Muscle layer of duodenum (tissue), 2 donors: ENCODE measurements at regions not wholly inside any gene's neighbourhood (a gene's known extent, or its start where the extent isn't known, plus 50 kb on each side); places are given as distances from the start of the nearest gene placed in this dataset.

ENCODE experiments used
- H3K27ac ChIP-seq: one replicate; pipeline ENCODE4 v1.7.0; 2013; ENCODE audit warnings: mild to moderate bottlenecking, low read length
- H3K27me3 ChIP-seq: one replicate; pipeline ENCODE4 v1.7.0; 2013; ENCODE audit warnings: low read depth, mild to moderate bottlenecking, control low read depth, low read length
- H3K36me3 ChIP-seq, 2 donors: one replicate each; pipeline ENCODE4 v1.7.0; 2013; ENCODE audit warnings: low read length in 2 of 2, control low read depth in 1 of 2, mild to moderate bottlenecking in 1 of 2; ENCODE audit not compliant: insufficient read depth in 2 of 2, control insufficient read depth in 1 of 2
- H3K4me1 ChIP-seq, 2 donors: one replicate each; pipeline ENCODE4 v1.7.0; 2013; ENCODE audit warnings: low read length in 2 of 2, mild to moderate bottlenecking in 2 of 2, control low read depth in 1 of 2, moderate library complexity in 1 of 2; ENCODE audit not compliant: insufficient read depth in 2 of 2, control insufficient read depth in 1 of 2
- H3K4me3 ChIP-seq, 2 donors: one replicate each; pipeline ENCODE4 v1.7.0; 2013; ENCODE audit warnings: low read length in 2 of 2, low read depth in 1 of 2, mild to moderate bottlenecking in 1 of 2
- H3K9me3 ChIP-seq, 2 donors: one replicate each; pipeline ENCODE4 v1.7.0; 2013; ENCODE audit warnings: low read length in 2 of 2, control low read depth in 1 of 2, mild to moderate bottlenecking in 1 of 2; ENCODE audit not compliant: control insufficient read depth in 1 of 2
- donor health status: healthy.

GRCh38 chr17:69764146-69764545 lies 310.9 kb upstream of the KCNJ16 start:
- Histone ChIP-seq H3K9me3 (no peaks in the 10 kb centered on the region), H3K27ac (no peak overlapping the region)

DNA sequence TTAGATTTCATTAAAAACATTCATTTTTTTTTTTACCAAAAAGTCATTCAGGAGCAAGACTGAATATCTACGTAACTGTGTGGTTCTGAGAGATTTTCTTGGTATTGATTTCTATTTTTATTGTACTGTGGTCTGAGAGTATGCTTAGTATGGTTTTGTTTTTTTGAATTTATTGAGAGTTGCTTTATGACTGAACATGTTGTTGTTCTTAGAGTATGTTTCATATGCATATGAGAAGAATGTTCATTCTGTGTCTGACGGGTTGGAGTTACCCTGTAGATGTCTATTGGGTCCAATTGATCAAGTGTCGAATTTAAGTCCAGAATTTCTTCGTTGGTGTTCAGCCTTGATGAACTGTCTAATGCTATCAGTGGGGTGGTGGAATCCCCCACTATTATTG lies 306.0 kb upstream of the KCNJ16 start:
- no peaks in the 10 kb centered on the region for H3K4me1 ChIP-seq
- H3K27ac ChIP-seq = no peak overlapping the region
- H3K4me3 ChIP-seq = no peak overlapping the region
- no peaks in the 10 kb centered on the region for H3K36me3 ChIP-seq
- H3K9me3 ChIP-seq = no peaks in the 10 kb centered on the region
- no peaks in the 10 kb centered on the region for H3K27me3 ChIP-seq

More at GRCh38 chr17:69764146-69764545, 310.9 kb upstream of the KCNJ16 start:
- Histone ChIP-seq H3K4me1 (no peaks in the 10 kb centered on the region), H3K4me3 (no peak overlapping the region), H3K36me3 (no peaks in the 10 kb centered on the region), H3K27me3 (no peaks in the 10 kb centered on the region)

DNA sequence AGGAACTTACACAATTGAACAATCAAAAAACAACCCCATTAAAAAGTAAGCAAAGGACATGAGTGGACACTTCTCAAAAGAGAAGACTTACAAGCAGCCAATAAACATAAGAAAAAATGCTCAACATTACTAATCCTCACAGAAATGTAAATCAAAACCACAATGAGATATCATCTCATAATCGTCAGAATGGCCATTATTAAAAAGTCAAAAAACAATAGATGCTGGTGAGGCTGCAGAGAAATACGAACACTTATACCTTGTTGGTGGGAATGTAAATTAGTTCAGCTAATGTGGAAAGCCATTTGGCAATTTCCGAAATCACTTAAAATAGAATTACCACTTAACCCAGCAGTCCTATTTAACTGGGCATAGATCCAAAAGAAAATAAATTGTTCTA lies 301.9 kb upstream of the KCNJ16 start:
- H3K4me3 ChIP-seq = no peak overlapping the region
- H3K4me1 ChIP-seq = no peaks in the 10 kb centered on the region
- H3K27me3 ChIP-seq = no peaks in the 10 kb centered on the region
- no peaks in the 10 kb centered on the region for H3K9me3 ChIP-seq
- no peaks in the 10 kb centered on the region for H3K36me3 ChIP-seq
- H3K27ac ChIP-seq = no peak overlapping the region

GRCh38 chr17:69779378-69780214 lies 295.4 kb upstream of the KCNJ16 start:
- Histone ChIP-seq H3K4me1 (no peaks in the 10 kb centered on the region), H3K9me3 (no peaks in the 10 kb centered on the region), H3K4me3 (no peak overlapping the region), H3K27ac (no peak overlapping the region), H3K36me3 (no peaks in the 10 kb centered on the region), H3K27me3 (no peaks in the 10 kb centered on the region)

DNA sequence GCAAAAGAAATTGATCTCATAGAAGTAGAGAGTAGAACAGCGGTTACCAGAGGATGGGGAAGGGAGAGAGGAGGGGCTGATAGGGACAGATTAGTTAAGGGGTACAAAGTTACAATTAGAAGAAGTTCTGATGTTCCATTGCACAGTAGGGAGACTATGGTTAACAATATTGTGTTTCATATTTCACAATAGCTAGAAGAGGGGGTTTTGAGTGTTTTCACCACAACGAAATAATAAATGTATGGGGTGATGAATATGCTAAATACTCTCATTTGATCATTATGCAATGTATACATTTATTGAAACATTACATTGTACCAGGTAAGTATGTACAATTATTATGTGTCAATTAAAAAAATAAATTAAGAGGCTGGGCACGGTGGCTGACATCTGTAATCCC lies 291.2 kb upstream of the KCNJ16 start:
- Histone ChIP-seq H3K36me3 (no peaks in the 10 kb centered on the region), H3K9me3 (no peaks in the 10 kb centered on the region), H3K27me3 (no peaks in the 10 kb centered on the region), H3K4me3 (no peak overlapping the region), H3K4me1 (no peaks in the 10 kb centered on the region), H3K27ac (no peak overlapping the region)

- no peaks in the 10 kb centered on the region for H3K27me3 ChIP-seq
- H3K9me3 ChIP-seq = no peaks in the 10 kb centered on the region
- no peaks in the 10 kb centered on the region for H3K4me1 ChIP-seq
- no peak overlapping the region for H3K27ac ChIP-seq
- H3K4me3 ChIP-seq = no peak overlapping the region
- H3K36me3 ChIP-seq = no peaks in the 10 kb centered on the region
These were observed 286.1 kb upstream of the KCNJ16 start for GRCh38 chr17:69788957-69789356.

GRCh38 chr17:69796078-69796477 lies 278.9 kb upstream of the KCNJ16 start:
- Histone ChIP-seq H3K27ac (no peak overlapping the region), H3K4me3 (no peak overlapping the region), H3K27me3 (no peaks in the 10 kb centered on the region), H3K4me1 (no peaks in the 10 kb centered on the region), H3K36me3 (no peaks in the 10 kb centered on the region), H3K9me3 (peaks cover 0 to 1% of the 10 kb centered on the region in 2 donors)

DNA sequence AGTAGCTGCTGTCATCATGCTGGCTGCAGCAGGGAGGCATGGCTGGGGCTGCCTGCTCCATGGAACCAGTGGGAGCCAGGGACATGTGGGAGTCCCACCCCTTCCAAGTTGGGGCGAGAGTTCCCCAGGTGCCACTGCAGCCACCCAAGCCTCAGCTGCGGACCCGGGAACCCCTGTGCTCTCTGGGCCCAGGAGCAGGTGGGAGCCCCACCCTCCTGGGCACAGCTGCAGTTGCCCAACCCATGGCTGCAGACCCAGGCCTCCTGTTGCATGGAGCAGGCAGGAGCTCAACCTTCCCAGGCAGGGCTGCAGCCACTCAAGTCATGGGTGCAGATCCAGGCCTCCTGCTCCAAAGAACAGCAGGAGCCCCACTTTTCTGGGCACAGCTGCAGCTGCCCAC lies 274.2 kb upstream of the KCNJ16 start:
- H3K9me3 ChIP-seq = peaks cover 0 to 7% of the 10 kb centered on the region in 2 donors
- no peak overlapping the region for H3K4me3 ChIP-seq
- H3K27me3 ChIP-seq = no peaks in the 10 kb centered on the region
- H3K27ac ChIP-seq = no peak overlapping the region
- no peaks in the 10 kb centered on the region for H3K36me3 ChIP-seq
- H3K4me1 ChIP-seq = no peaks in the 10 kb centered on the region

DNA sequence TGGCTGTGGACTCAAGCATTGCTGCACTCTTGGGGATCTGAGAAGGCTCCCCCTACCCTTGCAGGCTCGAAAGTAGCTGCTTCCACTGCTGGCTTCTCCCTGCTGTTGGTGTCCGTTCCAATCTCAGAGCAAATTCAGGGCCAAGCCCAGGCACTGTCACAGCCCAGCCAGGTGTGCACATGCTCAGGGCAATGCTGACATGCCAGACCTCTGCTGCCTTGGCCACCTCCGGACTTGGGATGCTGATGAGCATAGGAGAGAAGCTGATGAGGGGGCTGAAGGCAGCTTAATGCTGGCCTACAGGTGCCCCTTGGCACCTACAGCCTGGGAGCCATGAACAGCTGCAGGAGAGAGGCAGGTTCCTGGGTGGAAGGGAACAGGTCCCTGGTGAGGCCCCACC lies 273.7 kb upstream of the KCNJ16 start:
- H3K36me3 ChIP-seq = no peaks in the 10 kb centered on the region
- H3K9me3 ChIP-seq = peaks cover 0 to 7% of the 10 kb centered on the region in 2 donors
- H3K27me3 ChIP-seq = no peaks in the 10 kb centered on the region
- no peaks in the 10 kb centered on the region for H3K4me1 ChIP-seq
- H3K4me3 ChIP-seq = no peak overlapping the region
- no peak overlapping the region for H3K27ac ChIP-seq

DNA sequence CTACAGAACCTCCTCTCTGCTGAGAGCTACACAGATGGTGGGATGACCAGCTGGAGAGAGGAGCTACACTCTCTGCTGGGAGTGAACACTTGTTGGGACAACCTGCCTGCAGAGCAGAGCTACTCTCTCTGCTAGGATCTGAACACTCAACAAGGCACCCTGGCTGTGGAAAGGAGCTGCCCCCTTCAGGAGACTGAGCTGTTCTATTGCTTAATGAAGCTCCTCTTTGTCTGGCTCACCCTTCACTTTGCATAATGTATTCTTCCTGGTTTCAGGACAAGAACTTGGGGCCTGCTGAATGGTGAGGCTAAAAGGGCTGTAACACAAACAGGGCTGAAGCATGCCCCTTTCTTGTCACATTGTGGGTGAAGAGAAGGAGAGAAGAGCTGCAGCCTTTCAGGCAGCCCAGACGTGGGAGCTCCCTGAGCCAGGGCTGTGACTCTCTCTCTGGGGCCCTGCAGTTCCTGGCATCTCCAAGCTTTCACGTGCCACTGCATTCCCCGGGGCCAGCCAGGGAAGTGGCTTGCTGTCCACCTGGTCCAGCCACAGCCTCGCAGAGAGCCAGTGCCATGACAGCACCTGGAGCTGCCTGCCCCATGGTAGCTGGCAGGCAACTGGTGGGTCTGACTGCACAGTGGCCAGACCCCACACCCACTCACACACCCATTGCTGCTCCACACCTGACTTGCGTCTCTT lies 272.8 kb upstream of the KCNJ16 start:
- Histone ChIP-seq H3K27ac (no peak overlapping the region), H3K4me1 (no peaks in the 10 kb centered on the region), H3K27me3 (no peaks in the 10 kb centered on the region), H3K4me3 (no peak overlapping the region), H3K36me3 (no peaks in the 10 kb centered on the region), H3K9me3 (peaks cover 0 to 7% of the 10 kb centered on the region in 2 donors)

- no peak overlapping the region for H3K27ac ChIP-seq
- no peaks in the 10 kb centered on the region for H3K36me3 ChIP-seq
- no peak overlapping the region for H3K4me3 ChIP-seq
- no peaks in the 10 kb centered on the region for H3K27me3 ChIP-seq
- no peaks in the 10 kb centered on the region for H3K9me3 ChIP-seq
- H3K4me1 ChIP-seq = no peaks in the 10 kb centered on the region
These were observed 265.7 kb upstream of the KCNJ16 start for GRCh38 chr17:69809331-69809730.
